HG02623 (cell line): ENCODE measurements at regions not wholly inside any gene's neighbourhood (a gene's known extent, or its start where the extent isn't known, plus 50 kb on each side); places are given as distances from the start of the nearest gene placed in this dataset.

Source experiments
- ATAC-seq: cut with Tn5 transposase; IDR thresholded peaks from one replicate; pipeline ENCODE4 v1.9.1; 2021; ENCODE audit warnings: moderate library complexity; ENCODE audit not compliant: unreplicated experiment

GRCh38 chr14:38850664-38851063, 252.4 kb downstream of the SEC23A start:
- ATAC-seq = no peak

- no peak for ATAC-seq
These were observed 254.6 kb downstream of the SEC23A start for GRCh38 chr14:38848243-38848935.

GRCh38 chr14:38847161-38847560, 255.9 kb downstream of the SEC23A start:
- ATAC-seq = no peak

GRCh38 chr14:38839694-38840365, 263.2 kb downstream of the SEC23A start:
- no peak for ATAC-seq

GRCh38 chr14:38838979-38839323, 264.1 kb downstream of the SEC23A start:
- no peak for ATAC-seq

- no peak for ATAC-seq
These were observed 264.7 kb downstream of the SEC23A start for GRCh38 chr14:38838049-38838978.

- ATAC-seq = no peak
These were observed 265.5 kb downstream of the SEC23A start for GRCh38 chr14:38837343-38838048.

- ATAC-seq = no peak
These were observed 266.5 kb downstream of the SEC23A start for GRCh38 chr14:38836539-38836938.

GRCh38 chr14:38835874-38836273, 267.2 kb downstream of the SEC23A start:
- no peak for ATAC-seq

- no peak for ATAC-seq
These were observed 274.7 kb downstream of the SEC23A start for GRCh38 chr14:38828183-38828827.

GRCh38 chr14:38824706-38825105, 278.3 kb downstream of the SEC23A start:
- ATAC-seq = no peak

GRCh38 chr14:38818555-38818954, 284.5 kb downstream of the SEC23A start:
- ATAC-seq = no peak

- no peak for ATAC-seq
These were observed 294.1 kb downstream of the SEC23A start for GRCh38 chr14:38808734-38809455.

GRCh38 chr14:38799671-38800070, 303.4 kb downstream of the SEC23A start:
- no peak for ATAC-seq

GRCh38 chr14:38794677-38795076, 308.4 kb downstream of the SEC23A start:
- no peak for ATAC-seq

- ATAC-seq = no peak
These were observed 311.2 kb downstream of the SEC23A start for GRCh38 chr14:38791862-38792261.

GRCh38 chr14:38790916-38791315, 312.1 kb downstream of the SEC23A start:
- ATAC-seq = no peak

GRCh38 chr14:38789805-38790204, 313.2 kb downstream of the SEC23A start:
- ATAC-seq = no peak

- no peak for ATAC-seq
These were observed 315.0 kb downstream of the SEC23A start for GRCh38 chr14:38788060-38788459.

GRCh38 chr14:38786921-38787320, 316.1 kb downstream of the SEC23A start:
- no peak for ATAC-seq
